Spleen (tissue), 11 donors: ENCODE measurements at regions not wholly inside any gene's neighbourhood (a gene's known extent, or its start where the extent isn't known, plus 50 kb on each side); places are given as distances from the start of the nearest gene placed in this dataset.

Experiments used
- DNase-seq: peaks from one replicate; pipeline ENCODE4 v3.0.0-alpha.2; 2020
- H3K27ac ChIP-seq, 8 donors: fragments of 200-600 bp; sonication (generic) in 7 of 8; 1 replicate in 4 of 8; 2 replicates in 4 of 8; pipeline versions ENCODE4 v1.5.0 to v1.8.0; 2016 to 2021; ENCODE audit warnings: inconsistent platforms in 4 of 8, mild to moderate bottlenecking in 4 of 8, moderate library complexity in 1 of 8
- H3K27me3 ChIP-seq, 7 donors: fragments of 200-600 bp; sonication (generic) in 6 of 7; replicated peaks in 1 of 7; 1 replicate in 4 of 7; 2 replicates in 3 of 7; pipeline versions ENCODE4 v1.5.0 to v1.8.0; 2016 to 2021; ENCODE audit warnings: inconsistent platforms in 3 of 7, mild to moderate bottlenecking in 1 of 7
- H3K36me3 ChIP-seq, 6 donors: fragments of 200-600 bp; sonication (generic) in 5 of 6; 1 replicate in 4 of 6; 2 replicates in 2 of 6; pipeline versions ENCODE4 v1.5.0 to v1.8.0; 2016 to 2021; ENCODE audit warnings: inconsistent platforms in 2 of 6
- H3K4me1 ChIP-seq, 6 donors: fragments of 200-600 bp; sonication (generic) in 5 of 6; 1 replicate in 3 of 6; 2 replicates in 3 of 6; pipeline versions ENCODE4 v1.5.0 to v1.8.0; 2016 to 2021; ENCODE audit warnings: inconsistent platforms in 3 of 6
- H3K4me3 ChIP-seq, 8 donors: fragments of 200-600 bp; sonication (generic) in 7 of 8; 1 replicate in 4 of 8; 2 replicates in 4 of 8; pipeline versions ENCODE4 v1.5.0 to v1.8.0; 2016 to 2021; ENCODE audit warnings: inconsistent platforms in 4 of 8, mild to moderate bottlenecking in 4 of 8, moderate library complexity in 2 of 8
- H3K9me3 ChIP-seq, 8 donors: fragments of 200-600 bp; sonication (generic) in 7 of 8; 1 replicate in 4 of 8; 2 replicates in 4 of 8; pipeline versions ENCODE4 v1.5.0 to v1.8.0; 2016 to 2021; ENCODE audit warnings: inconsistent platforms in 4 of 8
- CTCF ChIP-seq, 11 experiments: fragments of 200-600 bp in 7 of 11; fragments of 450-650 bp in 4 of 11; sonication (generic) in 4 of 11; IDR thresholded peaks in 8 of 11; conservative IDR thresholded peaks in 3 of 11; 1 replicate in 7 of 11; 2 replicates in 4 of 11; pipeline versions ENCODE4 v1.4.0 to v1.8.0; 2016 to 2021; ENCODE audit warnings: antibody characterized with exemption in 11 of 11, inconsistent platforms in 4 of 11, mild to moderate bottlenecking in 1 of 11
- POLR2A ChIP-seq, 3 donors: fragments of 450-650 bp; IDR thresholded peaks; one replicate each; pipeline ENCODE4 v1.5.1; 2017; ENCODE audit warnings: antibody characterized with exemption in 3 of 3, mild to moderate bottlenecking in 1 of 3
- POLR2AphosphoS5 ChIP-seq, 3 donors: sonication (generic); formaldehyde crosslinking; IDR thresholded peaks; one replicate each; pipeline ENCODE4 v1.5.1; 2017; ENCODE audit warnings: antibody characterized with exemption in 3 of 3
- WGBS, 5 donors: extraction: QIAGEN DNeasy Blood & Tissue Kit in 3 of 5; methylation state at CpG; one replicate each; pipeline versions ENCODE4 v1.1.5 to v1.1.7; 2013 to 2018; 5-methylcytosine and 5-hydroxymethylcytosine counted together
- intact Hi-C: fragments of 100-400 bp; cut with DNase I; formaldehyde crosslinking; loops from one replicate; pipeline ENCODE4 v1.15.0; 2023; ENCODE audit warnings: low total_unique reads
- donor health status: healthy with polysubstance abuse.
- donor health status: DM: no; HTN: no; CAD: no; lungs with moderate emphysema.
- donor health status: DM: no; HTN: no; CAD: no.
- donor health status: Bipolar disorder and iron deficiency.
- donor health status: healthy.
- donor health status: DM: no; HTN: no; CAD: no.
- donor health status: DM: yes; HTN: yes; CAD: no.

GRCh38 chr4:125155251-125155650 lies 159.5 kb upstream of the FAT4 start:
- intact Hi-C loops: no loop called here
- Histone ChIP-seq H3K27me3 (no peaks in the 10 kb centered on the region), H3K36me3 (no peaks in the 10 kb centered on the region), H3K9me3 (peaks cover 0 to 13% (median 0%) of the 10 kb centered on the region in 8 donors), H3K4me1 (no peaks in the 10 kb centered on the region), H3K4me3 (no peak overlapping the region), H3K27ac (no peak overlapping the region)
- no peak for DNase-seq
- no peak for TF ChIP-seq POLR2AphosphoS5 (IDR thresholded peaks at IDR 0.05)
- TF ChIP-seq POLR2A (IDR thresholded peaks at IDR 0.05): no peak
- no peak for TF ChIP-seq CTCF (IDR thresholded peaks at IDR 0.05 in 8 of 11, conservative IDR thresholded peaks at IDR 0.05 in 3 of 11)

GRCh38 chr4:125140966-125141495 lies 173.7 kb upstream of the FAT4 start:
- TF ChIP-seq POLR2A (IDR thresholded peaks at IDR 0.05): no peak
- TF ChIP-seq CTCF (IDR thresholded peaks at IDR 0.05 in 8 of 11, conservative IDR thresholded peaks at IDR 0.05 in 3 of 11): no peak
- no peak for TF ChIP-seq POLR2AphosphoS5 (IDR thresholded peaks at IDR 0.05)
- intact Hi-C loops: no loop called here
- Histone ChIP-seq H3K9me3 (no peaks in the 10 kb centered on the region), H3K36me3 (no peaks in the 10 kb centered on the region), H3K27ac (no peak overlapping the region), H3K4me1 (no peaks in the 10 kb centered on the region), H3K27me3 (no peaks in the 10 kb centered on the region), H3K4me3 (no peak overlapping the region)
- no peak for DNase-seq
- 68 to 85% (median 81%) methylated on average over 4 of the region's 4 CpGs for WGBS, 5 donors

- H3K9me3 ChIP-seq: no peaks in the 10 kb centered on the region
- 76 to 88% (median 85%) methylated on average over 2 of the region's 2 CpGs for WGBS, 5 donors
- intact Hi-C loops: no loop called here
- H3K4me3 ChIP-seq: no peak overlapping the region
- DNase-seq: no peak
- no peak for TF ChIP-seq POLR2A (IDR thresholded peaks at IDR 0.05)
- TF ChIP-seq CTCF (IDR thresholded peaks at IDR 0.05 in 8 of 11, conservative IDR thresholded peaks at IDR 0.05 in 3 of 11): no peak
- TF ChIP-seq POLR2AphosphoS5 (IDR thresholded peaks at IDR 0.05): no peak
- H3K4me1 ChIP-seq: no peaks in the 10 kb centered on the region
- no peaks in the 10 kb centered on the region for H3K36me3 ChIP-seq
- no peak overlapping the region for H3K27ac ChIP-seq
- no peaks in the 10 kb centered on the region for H3K27me3 ChIP-seq
These were observed 179.1 kb upstream of the FAT4 start for GRCh38 chr4:125135652-125136051.

GRCh38 chr4:125132729-125133128 lies 182.0 kb upstream of the FAT4 start:
- no peak for DNase-seq
- TF ChIP-seq CTCF (IDR thresholded peaks at IDR 0.05 in 8 of 11, conservative IDR thresholded peaks at IDR 0.05 in 3 of 11) (no peak), POLR2A (IDR thresholded peaks at IDR 0.05) (no peak), POLR2AphosphoS5 (IDR thresholded peaks at IDR 0.05) (no peak)
- 60 to 75% (median 68%) methylated on average over 2 of the region's 2 CpGs for WGBS, 5 donors

More at GRCh38 chr4:125132729-125133128, 182.0 kb upstream of the FAT4 start:
- intact Hi-C loops: no loop called here
- H3K36me3 ChIP-seq: no peaks in the 10 kb centered on the region
- H3K9me3 ChIP-seq: no peaks in the 10 kb centered on the region
- no peaks in the 10 kb centered on the region for H3K27me3 ChIP-seq
- no peak overlapping the region for H3K27ac ChIP-seq
- H3K4me3 ChIP-seq: no peak overlapping the region
- no peaks in the 10 kb centered on the region for H3K4me1 ChIP-seq
